ENCODE measurements at regions not wholly inside any gene's neighbourhood (a gene's known extent, or its start where the extent isn't known, plus 50 kb on each side); places are given as distances from the start of the nearest gene placed in this dataset.

DNA sequence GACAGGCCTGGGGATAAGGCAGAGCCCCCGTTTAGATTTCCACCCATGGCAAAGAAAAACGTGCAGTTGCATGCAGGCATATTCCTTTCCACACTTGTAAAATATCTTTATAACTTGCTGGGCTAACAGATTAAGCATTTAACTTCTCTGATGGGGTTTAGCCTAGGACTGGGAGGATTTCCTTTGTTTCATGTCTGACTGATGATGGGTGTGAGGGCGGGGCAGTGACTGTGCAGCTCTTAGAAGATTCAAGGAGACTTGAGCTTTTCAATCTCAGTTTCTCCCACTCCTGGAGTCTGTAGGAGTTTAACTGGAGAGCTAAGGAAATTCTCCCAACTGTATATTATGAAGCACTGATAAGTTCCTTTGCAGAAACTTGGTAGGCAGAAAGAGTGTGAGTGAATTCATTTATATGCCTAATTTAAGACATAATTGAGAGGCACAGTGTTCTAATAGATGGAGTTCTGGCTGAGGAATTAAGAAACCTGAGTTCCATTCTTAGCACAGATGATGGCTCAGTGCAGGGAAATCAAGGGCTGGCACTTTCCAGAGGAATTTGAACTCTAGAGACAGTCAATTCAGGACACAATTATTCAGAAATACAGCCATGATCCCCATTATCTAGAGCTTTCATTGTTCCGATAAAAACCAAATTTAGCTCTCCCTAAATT lies 214.6 kb upstream of the CNR1 start:
- DNase-seq (ENCODE audit: low spot score): peak; percentile 14

DNA sequence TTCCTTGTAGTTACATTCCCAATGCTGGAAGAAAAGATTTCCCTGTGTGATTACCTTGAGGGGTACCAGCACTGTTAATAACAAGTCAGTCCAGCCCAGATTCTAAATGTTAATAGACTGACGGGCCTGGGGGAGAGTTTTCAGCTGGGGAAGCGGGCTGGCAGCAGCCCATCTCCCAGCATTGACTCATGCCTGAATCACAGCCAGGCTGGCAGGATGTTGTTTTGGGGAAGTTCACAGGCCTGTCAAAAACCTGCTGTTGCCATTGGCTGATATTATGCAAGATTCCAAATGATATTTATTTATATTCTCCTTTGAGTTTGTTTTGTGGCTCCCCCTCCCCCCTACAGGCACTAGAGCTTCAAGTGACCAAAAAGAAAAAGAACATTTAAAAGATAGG lies 213.9 kb upstream of the CNR1 start:
- peak; percentile 75 for DNase-seq (ENCODE audit: low spot score)

DNA sequence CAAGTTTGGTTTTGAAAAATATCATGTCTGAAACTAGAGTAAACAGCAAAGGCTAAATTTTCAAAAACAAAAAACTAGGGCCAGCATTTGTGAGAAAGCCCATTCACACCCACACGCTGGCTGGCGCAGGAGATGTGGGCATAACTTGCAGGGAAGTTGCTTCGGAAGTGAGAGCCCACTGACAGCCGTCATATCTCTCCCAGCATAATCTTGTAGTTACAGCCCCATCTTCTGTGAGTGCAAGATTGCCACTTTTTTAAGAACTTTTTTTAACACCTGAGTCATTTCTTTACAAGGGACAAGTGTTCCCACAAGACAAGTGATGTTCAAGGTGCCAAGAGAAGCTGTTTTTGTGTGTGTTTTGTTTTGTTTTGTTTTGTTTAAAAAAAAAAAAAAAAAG lies 212.5 kb upstream of the CNR1 start:
- DNase-seq (ENCODE audit: low spot score): no peak

DNA sequence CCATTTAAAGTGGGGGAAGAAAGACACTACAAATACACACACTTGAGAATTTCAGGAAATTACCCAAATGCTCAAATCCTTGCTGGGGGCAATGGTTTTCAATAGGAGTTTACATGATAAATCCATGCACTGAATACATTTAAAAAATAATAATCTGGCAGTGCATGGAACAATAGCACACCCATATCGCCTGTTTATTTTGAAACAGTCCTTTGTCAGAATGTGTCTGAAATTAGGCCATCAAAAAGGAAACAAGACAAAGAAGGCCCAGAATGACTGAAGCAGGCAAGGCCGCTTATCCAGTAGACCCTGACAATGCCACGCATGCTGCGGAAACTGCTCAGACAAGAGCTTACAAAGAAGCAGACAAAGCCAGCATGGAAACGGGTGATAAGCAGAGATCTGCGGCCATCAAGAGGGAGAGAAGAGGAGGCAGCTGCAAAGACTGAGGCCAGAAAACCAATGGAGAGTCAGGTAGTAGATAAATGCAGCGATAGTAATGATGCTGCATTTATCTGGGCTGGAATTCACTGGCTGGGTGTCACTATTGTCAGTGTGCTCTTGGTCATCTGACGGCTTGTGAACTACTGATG lies 211.9 kb upstream of the CNR1 start:
- DNase-seq (ENCODE audit: low spot score): no peak

DNA sequence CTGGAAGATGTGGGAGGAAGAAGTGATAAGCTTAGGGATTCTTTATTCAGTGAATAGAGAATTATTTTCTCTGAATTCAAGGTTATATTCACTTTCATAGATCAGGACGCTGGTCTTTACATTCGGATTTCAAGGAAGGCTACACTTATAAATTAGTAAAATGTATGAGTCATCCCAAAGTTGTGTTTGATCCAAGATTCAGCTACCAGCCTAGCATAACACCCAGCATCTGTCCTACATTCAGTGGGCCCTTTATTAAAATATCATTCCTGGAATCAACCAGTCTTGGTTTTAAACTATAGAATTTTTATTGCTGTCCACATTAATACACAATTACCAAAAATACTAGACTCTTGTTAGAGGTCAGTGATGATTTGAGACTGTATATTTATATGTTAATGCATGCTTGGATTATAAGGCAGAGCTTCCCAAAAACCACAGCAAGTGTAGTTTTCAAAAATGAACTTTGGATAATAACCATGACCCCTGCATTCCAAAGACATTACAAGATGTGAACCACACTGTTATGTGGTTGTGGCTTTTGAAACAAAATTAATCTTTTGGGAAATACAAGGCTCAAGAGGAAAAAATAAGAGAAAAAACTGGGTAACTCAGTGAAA lies 210.7 kb upstream of the CNR1 start:
- peak; percentile 7 for DNase-seq (ENCODE audit: low spot score)

DNA sequence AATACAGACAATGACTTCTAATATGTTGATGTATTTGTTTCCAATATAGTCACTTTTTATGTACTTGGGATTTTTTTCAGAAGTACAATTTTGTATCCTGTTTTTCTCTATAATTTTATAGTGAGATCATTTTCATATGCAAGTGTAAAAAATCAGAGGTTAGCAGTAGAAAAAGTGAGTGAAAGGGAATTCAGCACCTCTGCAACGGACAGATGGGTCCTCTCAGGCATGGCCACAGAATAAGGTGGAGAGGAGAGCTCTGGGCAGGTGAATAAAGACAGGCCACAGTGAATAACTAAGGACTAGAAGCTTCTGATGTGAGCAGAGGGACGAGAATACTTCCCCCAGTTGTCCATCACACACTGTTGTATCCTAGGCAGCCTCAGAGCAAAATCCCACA lies 210.1 kb upstream of the CNR1 start:
- DNase-seq (ENCODE audit: low spot score): no peak

DNA sequence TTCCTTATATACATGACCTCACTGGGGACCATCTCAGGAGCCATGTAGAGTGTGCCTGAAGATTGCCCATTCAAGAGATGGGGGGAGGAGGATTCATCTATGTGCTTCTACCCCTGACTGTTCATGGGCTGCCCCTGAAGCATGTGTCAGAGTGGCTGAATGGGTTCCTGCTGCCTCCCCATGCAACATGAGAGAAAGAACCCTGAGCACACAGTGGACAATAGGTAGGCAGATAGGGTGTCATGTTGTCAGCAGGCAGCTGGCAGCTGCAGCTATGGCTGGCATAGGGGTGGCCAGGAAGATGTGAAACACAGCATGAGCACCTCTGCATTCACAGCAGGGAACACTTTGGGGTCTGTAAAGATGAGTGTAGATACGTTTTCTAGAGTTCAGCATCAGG lies 208.4 kb upstream of the CNR1 start:
- no peak for DNase-seq (ENCODE audit: low spot score)

DNA sequence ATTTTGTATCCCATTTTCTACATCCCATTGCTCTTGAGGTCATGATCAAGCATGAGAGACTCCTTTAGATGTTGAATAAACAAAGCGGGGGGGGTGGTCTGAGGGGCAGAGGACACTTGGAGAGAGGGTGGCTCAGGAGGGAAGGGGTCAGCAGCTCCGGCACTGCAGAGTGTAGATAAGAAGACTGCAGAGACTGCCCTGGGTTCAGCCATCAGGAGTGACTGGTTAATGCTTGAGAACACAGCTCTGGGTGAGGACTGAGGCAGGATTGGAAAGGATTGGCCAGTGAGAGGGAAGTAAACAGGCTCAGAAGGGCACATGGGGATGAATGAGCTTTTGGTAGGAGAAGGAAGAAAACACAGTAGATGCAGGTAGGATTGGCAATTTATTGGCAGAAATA lies 205.3 kb upstream of the CNR1 start:
- DNase-seq (ENCODE audit: low spot score): no peak

DNA sequence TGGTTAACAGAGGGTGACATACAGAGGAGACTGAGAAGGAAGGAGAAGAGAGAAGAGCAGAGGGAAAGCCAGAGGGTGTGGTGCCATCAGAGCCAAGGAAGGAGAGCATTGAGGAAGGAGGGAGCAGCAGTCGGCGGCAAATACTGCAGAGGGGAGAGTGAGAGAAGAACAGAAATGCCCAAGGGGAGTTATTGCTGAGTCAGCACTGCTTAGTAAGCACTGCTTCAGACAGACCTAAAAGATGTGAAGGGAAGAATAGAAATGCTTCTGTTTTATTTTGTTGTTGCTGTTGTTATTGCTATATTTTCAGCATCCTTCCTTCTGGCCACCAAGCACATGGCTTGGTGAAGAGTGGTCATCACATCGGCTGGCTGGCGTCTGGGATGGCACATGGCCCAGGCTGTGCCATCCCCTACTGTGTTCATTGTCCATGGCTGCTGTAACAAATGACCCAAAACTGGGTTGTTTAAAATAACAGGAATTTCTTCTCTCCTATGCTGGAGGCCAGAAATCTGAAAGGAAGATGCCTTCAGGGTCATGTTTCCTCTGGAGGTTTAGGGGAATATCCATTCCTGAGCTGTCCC lies 204.1 kb upstream of the CNR1 start:
- DNase-seq (ENCODE audit: low spot score): no peak

DNA sequence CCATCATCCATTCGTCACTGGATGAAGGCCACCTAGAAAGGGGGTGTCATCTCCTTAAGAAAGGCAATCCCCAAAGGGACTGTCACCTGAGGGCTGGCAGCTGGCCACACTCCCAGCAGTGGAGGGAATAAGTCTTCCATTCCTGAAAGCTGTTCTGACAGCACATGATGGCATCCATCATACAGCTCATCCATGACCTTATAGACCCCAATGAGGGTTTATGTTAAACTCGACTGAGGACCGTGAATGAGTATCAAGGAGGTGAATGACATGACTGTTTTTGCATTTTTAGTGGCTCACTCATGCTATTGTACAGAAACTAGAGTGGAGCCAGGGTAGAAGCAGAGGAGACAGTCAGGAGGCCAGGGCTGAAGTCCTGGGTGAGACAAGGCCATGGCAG lies 203.1 kb upstream of the CNR1 start:
- DNase-seq (ENCODE audit: low spot score): no peak

DNA sequence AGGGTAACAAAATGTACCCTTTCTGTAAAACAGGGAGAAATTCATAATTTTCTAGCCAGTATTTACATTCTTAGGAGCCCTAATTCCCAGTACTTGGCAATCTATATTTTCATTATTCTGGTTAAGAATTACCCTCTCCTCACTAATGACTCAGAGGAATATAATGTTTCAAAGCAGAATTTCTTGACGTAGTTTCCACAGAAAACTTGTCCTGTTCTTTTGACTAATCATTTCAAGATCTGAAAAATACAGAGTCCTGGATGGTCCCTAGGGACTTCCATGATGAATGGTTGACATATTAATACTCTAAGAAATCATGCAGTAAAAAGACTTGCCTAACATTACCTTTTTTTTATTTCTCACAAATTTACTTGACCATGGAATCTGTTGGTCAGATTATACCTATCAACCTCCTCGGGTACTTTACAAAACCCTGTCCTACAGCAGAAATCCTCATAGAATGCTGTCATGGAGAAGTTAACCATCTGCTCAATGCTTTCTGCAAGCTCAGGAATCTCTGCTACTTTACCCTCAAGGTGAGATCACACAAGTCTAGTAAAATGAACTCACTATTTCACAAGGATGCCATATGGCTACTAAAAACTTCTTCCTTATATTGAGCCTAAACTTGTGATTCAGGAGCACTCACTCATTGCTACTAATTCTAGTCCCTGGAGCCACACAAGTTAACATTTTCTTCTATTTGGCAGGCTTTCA lies 202.1 kb upstream of the CNR1 start:
- no peak for DNase-seq (ENCODE audit: low spot score)

DNA sequence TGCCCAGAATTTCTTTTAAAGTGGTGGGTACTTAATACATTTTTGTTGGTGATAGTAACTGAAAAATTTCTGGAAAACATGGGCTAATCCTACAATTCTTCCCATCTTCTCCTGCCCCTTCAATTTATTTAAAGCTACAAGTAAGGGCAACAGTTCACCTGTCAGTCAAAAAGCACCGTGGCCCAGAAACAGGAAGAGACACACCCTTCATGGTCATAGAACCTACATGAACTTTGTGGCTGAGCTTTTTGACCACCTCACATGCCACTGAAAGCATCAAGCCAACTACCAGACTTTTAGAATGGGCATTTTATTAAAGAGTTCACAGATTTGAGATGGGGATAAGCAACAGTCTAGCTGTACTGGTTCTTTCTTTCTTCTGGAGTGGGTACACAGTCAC lies 201.1 kb upstream of the CNR1 start:
- DNase-seq (ENCODE audit: low spot score): no peak

DNA sequence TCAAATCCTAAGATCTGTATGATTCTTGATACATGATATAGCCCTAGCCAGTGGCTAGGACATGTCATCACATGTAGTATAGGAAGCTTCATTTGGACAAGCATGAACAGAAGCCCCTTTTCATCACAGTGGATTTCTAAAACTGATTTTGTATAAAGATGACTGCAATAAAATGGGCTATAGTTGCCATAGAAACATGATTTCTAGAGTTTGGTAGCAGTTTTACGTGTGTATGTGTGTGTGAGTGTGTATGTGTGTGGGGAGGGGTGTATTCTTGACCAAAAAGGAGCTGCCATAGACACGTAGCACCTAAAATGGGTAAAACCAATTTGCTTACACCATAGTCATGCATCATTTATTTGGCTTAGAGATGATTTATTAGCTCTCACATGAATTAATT lies 200.5 kb upstream of the CNR1 start:
- no peak for DNase-seq (ENCODE audit: low spot score)

DNA sequence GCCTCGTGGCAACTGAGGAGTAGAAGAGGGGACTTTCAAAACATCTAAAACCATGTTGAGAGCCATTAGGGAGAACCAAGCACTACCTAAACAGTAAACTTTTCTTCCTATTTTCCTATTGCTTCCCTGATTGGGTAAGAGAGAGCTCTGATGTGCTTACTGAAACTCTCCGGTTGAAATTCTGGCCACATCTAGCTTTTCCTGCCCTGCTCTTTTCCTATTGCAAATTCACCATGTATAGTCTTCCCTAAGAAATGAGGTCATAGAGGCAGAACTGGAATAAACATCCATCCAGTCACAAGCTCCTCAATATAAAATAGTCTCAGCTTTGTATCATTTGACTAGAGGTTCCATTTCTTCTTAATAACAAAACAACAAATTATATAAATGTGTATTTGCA lies 199.5 kb upstream of the CNR1 start:
- no peak for DNase-seq (ENCODE audit: low spot score)

DNA sequence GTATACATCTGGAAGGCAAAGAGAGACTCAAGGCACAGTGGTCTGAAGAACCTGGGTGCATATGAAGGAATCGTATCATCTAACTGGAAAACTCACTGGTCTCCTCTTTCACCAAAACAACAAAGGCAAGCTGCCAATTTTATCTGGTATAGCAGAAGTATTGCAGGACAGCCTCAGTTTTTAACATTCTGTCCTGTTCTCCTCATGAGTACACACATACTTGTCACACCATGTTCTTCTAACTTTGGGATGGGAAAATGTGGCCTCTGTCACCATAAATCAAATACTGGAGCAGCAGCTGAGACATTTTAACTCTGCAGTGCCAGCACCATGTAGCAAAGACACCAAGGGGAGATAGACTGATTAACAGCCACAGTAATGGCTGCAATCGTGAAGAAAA lies 199.1 kb upstream of the CNR1 start:
- no peak for DNase-seq (ENCODE audit: low spot score)

DNA sequence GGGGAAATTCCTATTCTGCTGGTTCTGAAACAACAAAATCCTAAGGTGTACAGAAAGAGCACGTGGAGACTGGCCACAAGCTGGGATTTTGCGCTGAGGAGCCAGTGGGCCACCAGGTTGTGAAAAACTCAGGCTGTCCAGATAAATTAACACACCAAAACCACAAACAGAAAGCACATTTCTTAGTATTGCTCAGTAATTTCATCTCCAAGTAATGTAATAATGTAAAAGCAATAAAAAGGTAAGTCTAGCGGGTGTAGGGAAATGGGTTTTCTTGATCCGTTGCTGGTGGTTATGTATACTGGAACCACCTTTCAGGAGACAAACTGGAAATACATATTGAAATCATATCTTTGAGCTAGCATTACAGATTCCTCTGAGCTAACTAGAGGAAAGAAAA lies 195.6 kb upstream of the CNR1 start:
- DNase-seq (ENCODE audit: low spot score): no peak

DNA sequence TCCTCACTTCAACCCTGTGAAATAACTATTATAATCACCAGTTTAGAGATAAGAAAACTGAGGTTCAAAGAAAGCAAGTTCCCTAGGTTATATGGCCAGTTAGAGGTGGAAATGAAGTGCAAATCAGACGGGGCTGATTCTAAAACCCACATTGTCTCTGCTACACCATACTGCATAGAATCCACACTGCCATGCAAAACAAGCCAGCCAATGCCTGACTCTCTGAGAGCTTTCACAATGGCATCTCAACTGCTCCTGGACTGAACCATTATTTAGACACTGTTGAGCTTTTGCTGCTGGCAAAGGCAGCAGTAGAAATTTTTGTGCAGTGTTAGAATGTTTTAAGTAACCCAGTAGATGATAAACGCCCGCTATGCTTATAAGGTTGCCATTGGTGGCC lies 195.2 kb upstream of the CNR1 start:
- no peak for DNase-seq (ENCODE audit: low spot score)

DNA sequence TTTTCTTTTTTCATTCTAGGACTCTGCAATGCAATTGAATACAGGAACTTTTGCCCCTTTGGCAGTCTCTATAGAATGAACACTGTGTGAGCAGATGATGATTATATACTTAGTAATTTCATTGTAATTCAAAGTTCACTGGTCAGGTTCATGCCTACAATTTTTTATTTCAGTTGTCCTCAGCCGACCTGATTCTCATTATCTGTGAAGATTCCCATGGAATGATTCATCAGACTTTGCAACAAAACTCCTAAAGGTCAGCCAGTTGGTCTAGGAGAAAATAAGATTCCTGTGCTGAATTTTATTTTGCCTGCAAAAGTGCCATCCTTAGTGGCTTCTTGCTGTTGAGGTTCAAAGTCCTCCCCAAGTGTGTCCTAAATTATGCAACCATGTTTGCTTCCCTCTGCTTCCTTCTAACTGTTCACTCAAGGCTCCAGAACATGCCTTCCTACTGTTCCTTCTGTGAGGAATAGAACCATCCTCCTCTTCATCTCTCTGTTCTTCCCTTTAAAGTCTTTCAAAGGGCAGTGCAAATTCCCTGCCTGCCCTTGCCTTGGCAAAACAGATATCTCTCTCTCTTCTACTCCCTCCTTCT lies 194.2 kb upstream of the CNR1 start:
- no peak for DNase-seq (ENCODE audit: low spot score)

DNA sequence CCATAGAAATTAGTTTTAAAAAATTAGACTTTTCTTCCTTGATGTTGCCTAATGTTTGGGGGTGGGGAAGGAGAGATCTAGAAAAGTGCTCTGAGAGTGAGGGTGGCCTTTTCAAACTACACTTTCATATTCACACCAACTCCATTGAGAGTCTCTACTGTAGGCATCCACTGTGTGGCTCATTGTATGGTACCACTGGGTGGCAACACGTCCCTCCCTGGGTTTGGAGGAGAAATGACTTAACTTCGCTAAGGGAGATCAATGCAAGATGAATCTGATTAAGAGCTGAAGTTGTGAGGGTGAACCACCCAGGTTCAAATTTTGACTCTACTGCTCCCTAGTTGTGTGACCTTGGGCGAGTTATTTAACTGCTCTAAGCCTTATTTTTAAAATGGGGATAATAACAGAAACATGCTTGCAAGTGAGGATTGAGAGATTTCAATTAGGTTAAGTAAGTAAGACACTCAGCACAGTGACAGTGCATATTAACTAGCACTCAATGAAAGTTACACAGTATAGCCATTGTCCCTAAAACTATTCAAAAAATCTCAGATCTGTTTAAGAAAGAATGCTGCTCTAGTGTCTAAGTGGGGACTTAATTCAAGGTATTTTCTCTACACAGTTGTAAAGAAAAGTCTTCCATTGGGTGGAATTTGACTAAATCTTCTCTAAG lies 193.5 kb upstream of the CNR1 start:
- DNase-seq (ENCODE audit: low spot score): no peak

DNA sequence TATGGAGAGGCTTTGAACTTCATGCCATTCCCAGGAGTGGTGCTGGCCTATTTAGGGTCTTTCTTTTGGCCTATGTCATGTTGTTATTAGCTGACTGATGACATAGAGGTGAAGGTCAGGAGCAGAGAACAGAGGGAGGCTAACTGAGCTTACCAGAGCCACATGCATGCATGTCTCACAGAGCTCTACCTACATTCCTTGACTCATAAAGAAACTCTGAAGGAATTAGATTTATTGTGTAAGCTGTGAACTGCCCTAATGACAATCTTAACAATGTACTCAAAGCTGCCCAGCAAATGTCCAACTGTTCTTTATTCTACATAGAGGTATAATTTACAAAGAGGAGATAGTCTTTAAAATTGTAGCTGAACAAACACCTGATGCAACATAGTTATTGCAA lies 192.7 kb upstream of the CNR1 start:
- DNase-seq (ENCODE audit: low spot score): no peak

DNA sequence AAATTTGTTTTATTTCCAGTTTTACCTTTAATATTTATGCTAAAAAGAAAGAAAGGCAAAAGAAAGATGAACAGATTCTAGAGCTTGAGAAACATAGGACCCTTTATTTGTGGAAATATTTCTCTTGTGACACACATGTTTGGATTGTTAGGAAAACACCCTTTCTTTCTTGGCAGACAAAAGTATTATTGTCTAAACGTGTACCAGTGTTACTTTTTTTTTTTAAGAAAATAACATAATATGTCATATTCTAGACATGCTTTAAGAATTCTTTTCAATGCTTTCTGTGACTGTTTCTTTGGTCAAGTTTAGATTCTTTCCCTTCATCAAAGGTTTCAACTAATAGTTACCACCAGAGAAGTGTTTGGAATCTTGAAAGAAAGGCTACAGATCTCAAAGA lies 183.4 kb upstream of the CNR1 start:
- no peak for DNase-seq (ENCODE audit: low spot score)

DNA sequence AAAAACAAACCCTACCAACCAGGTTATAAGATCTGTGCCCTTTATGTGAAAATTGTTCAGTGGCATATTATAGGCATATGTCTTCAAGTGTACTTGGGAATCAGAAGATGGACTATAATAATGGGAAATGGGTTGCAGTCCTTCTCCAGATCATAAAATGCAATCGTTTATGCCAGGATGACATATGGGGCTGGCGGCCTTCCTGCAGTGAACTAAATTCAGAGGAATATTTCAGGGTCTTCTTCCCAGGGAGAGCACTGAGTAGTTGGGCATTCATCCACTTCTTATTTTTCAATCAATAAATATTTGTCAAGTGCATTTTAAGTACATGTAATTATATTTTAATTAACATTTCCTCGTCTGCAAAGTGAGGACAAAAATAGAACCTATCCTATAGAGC lies 176.2 kb upstream of the CNR1 start:
- DNase-seq (ENCODE audit: low spot score): no peak

Measured in Ammon's horn (tissue), 1 donor.